Thyroid gland (tissue), 4 donors: ENCODE measurements at regions not wholly inside any gene's neighbourhood (a gene's known extent, or its start where the extent isn't known, plus 50 kb on each side); places are given as distances from the start of the nearest gene placed in this dataset.

Source experiments
- POLR2A ChIP-seq, 2 donors: fragments of 450-650 bp; IDR thresholded peaks; one replicate each; pipeline ENCODE4 v1.6.1; 2017; ENCODE audit warnings: antibody characterized with exemption in 2 of 2, mild to moderate bottlenecking in 2 of 2, moderate library complexity in 1 of 2
- TF ChIP-seq, protein P1 (sequence below), 6 experiments: fragments of 200-600 bp in 3 of 6; fragments of 450-650 bp in 3 of 6; sonication (generic) in 3 of 6; IDR thresholded peaks; one replicate each; pipeline ENCODE4 v1.5.1; 2016 to 2019; ENCODE audit warnings: antibody characterized with exemption in 6 of 6, mild to moderate bottlenecking in 2 of 6, inconsistent platforms in 1 of 6, moderate library complexity in 1 of 6

GRCh38 chr10:44015702-44016500 is 367.2 kb upstream of the ZNF32 start:
- TF ChIP-seq, protein P1, sequence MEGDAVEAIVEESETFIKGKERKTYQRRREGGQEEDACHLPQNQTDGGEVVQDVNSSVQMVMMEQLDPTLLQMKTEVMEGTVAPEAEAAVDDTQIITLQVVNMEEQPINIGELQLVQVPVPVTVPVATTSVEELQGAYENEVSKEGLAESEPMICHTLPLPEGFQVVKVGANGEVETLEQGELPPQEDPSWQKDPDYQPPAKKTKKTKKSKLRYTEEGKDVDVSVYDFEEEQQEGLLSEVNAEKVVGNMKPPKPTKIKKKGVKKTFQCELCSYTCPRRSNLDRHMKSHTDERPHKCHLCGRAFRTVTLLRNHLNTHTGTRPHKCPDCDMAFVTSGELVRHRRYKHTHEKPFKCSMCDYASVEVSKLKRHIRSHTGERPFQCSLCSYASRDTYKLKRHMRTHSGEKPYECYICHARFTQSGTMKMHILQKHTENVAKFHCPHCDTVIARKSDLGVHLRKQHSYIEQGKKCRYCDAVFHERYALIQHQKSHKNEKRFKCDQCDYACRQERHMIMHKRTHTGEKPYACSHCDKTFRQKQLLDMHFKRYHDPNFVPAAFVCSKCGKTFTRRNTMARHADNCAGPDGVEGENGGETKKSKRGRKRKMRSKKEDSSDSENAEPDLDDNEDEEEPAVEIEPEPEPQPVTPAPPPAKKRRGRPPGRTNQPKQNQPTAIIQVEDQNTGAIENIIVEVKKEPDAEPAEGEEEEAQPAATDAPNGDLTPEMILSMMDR (IDR thresholded peaks at IDR 0.05), result no peak
- TF ChIP-seq POLR2A (IDR thresholded peaks at IDR 0.05), result no peak
